RPMI7951 (cell line): ENCODE measurements at regions not wholly inside any gene's neighbourhood (a gene's known extent, or its start where the extent isn't known, plus 50 kb on each side); places are given as distances from the start of the nearest gene placed in this dataset.
A peak's percentile ranks its signal among the peaks of the same experiment; 100 is the strongest.

Experiments used
- DNase-seq: peaks from one replicate; pipeline ENCODE4 v3.0.0-alpha.2; 2012; ENCODE audit warnings: low read depth

- no peak for DNase-seq
Measured at GRCh38 chr6:44706011-44706410, 318.5 kb downstream of the CDC5L start.

- DNase-seq, result no peak
Measured at GRCh38 chr6:44708208-44708607, 320.7 kb downstream of the CDC5L start.

- DNase-seq, result peak; percentile 70
Measured at GRCh38 chr6:44712353-44713111, 325.0 kb downstream of the CDC5L start.

GRCh38 chr6:44715188-44715587, 327.7 kb downstream of the CDC5L start:
- peak; percentile 62 for DNase-seq

- no peak for DNase-seq
Measured at GRCh38 chr6:44715925-44716324, 328.4 kb downstream of the CDC5L start.

GRCh38 chr6:44717431-44717830, 329.9 kb downstream of the CDC5L start:
- DNase-seq, result no peak

GRCh38 chr6:44721954-44722578, 334.6 kb downstream of the CDC5L start:
- no peak for DNase-seq

- DNase-seq, result no peak
Measured at GRCh38 chr6:44722736-44723135, 335.2 kb downstream of the CDC5L start.

- DNase-seq, result no peak
Measured at GRCh38 chr6:44723439-44724197, 336.1 kb downstream of the CDC5L start.

- DNase-seq, result no peak
Measured at GRCh38 chr6:44725070-44725469, 337.6 kb downstream of the CDC5L start.

GRCh38 chr6:44727651-44728630, 340.4 kb downstream of the CDC5L start:
- DNase-seq, result no peak

GRCh38 chr6:44730771-44731391, 343.4 kb downstream of the CDC5L start:
- peak; percentile 82 for DNase-seq

- peak; percentile 65 for DNase-seq
Measured at GRCh38 chr6:44731485-44732095, 344.1 kb downstream of the CDC5L start.

- DNase-seq, result no peak
Measured at GRCh38 chr6:44732243-44732642, 344.7 kb downstream of the CDC5L start.

GRCh38 chr6:44733126-44733525, 345.6 kb downstream of the CDC5L start:
- DNase-seq, result peak; percentile 11

- peak; percentile 13 for DNase-seq
Measured at GRCh38 chr6:44733868-44734267, 346.4 kb downstream of the CDC5L start.

- no peak for DNase-seq
Measured at GRCh38 chr6:44734886-44735629, 347.6 kb downstream of the CDC5L start.

- DNase-seq, result peak; percentile 92
Measured at GRCh38 chr6:44735630-44735963, 348.1 kb downstream of the CDC5L start.

- no peak for DNase-seq
Measured at GRCh38 chr6:44737341-44737740, 349.8 kb downstream of the CDC5L start.
